GM13977 (cell line): ENCODE measurements at regions not wholly inside any gene's neighbourhood (a gene's known extent, or its start where the extent isn't known, plus 50 kb on each side); places are given as distances from the start of the nearest gene placed in this dataset.

Experiments
- DNase-seq: peaks from one replicate; pipeline ENCODE4 v3.0.0; 2012; ENCODE audit warnings: low spot score
- CTCF ChIP-seq: IDR thresholded peaks from 2 replicates; pipeline ENCODE4 v1.5.1; 2012; ENCODE audit warnings: mild to moderate bottlenecking, control low read depth; ENCODE audit not compliant: insufficient read depth; ENCODE audit errors: extremely low read depth, missing control alignments
- in situ Hi-C: fragments of 300-500 bp; cut with MboI; formaldehyde crosslinking; loops from one replicate; pipeline ENCODE4 v1.12.0; 2022; ENCODE audit warnings: low sequenced_read_pairs, low pct_unique_long_range_greater_than_20kb, mixed read lengths, inconsistent platforms; ENCODE audit not compliant: unreplicated experiment

DNA sequence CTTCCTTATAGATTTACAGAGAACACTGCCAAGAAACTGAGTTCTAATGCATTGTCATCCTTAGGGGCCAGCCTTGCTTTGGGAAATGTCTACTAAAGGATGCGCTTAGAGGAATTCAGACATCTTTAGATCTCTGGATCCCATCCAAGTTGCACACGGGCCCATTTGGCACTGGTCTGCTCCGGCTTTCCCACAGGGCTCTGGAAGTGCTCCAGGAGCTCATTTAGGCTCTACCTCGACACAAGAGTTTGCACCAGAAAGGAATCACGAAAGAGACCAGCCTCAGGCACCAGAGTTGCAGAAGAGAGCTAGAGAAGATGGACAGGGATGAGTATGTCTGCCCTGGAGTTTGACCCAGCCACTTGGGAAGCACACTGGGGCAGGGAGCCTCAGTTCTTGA, 150.1 kb upstream of the TMEM72 start:
- TF ChIP-seq CTCF = no peak
- in situ Hi-C loops = no loop called here
- DNase-seq = no peak

DNA sequence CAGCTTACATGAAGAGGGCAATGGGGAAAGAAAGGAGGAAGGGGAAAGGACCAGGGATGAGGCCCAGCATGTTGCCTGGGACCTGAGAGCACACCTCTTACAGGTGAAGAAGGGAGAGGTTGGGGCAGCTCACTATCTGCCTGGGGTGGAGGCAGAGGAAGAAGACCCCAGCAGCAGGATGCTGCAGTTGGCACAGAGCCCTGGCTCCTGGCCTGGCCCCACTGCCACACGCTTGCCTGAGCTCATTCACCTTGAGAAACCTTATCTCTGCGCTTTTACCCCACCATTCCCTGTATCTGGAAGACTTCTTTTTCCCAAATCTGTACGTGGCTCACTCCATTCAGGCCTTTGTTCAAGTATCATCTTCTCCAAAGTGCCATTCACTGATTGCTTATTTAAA, 147.8 kb upstream of the TMEM72 start:
- no peak for DNase-seq
- in situ Hi-C loops = no loop called here
- TF ChIP-seq CTCF = no peak

- DNase-seq = no peak
- no peak for TF ChIP-seq CTCF
- in situ Hi-C loops = no loop called here
Measured at GRCh38 chr10:44765299-44765698, 145.8 kb upstream of the TMEM72 start.

DNA sequence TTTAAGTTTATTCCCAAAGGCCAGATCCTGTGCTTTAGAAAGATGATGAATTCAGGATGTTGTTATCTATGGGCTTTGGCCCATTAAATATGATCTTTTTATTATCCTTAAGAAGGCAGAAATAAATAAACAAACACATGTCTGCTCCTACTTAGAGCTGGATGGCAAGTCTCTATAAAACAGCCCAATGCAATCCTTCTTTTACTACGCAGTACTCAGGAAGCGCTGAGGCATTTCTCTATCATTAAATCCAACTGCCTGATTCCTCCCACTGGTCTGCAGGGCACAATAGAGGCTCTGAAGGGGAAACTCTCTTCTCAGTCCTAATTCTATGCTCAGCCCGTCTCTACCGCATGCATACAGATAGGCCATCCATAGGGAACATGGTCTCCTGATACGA, 144.5 kb upstream of the TMEM72 start:
- no peak for DNase-seq
- in situ Hi-C loops = no loop called here
- no peak for TF ChIP-seq CTCF

- no peak for DNase-seq
- TF ChIP-seq CTCF = no peak
- in situ Hi-C loops = no loop called here
Measured at GRCh38 chr10:44769450-44769849, 141.7 kb upstream of the TMEM72 start.

GRCh38 chr10:44771233-44771995, 139.7 kb upstream of the TMEM72 start:
- TF ChIP-seq CTCF = no peak
- in situ Hi-C loops = no loop called here
- DNase-seq = no peak
